GM12873 (cell line): ENCODE measurements at regions not wholly inside any gene's neighbourhood (a gene's known extent, or its start where the extent isn't known, plus 50 kb on each side); places are given as distances from the start of the nearest gene placed in this dataset.

ENCODE experiments used
- CTCF ChIP-seq: IDR thresholded peaks from 2 replicates; pipeline ENCODE4 v1.5.1; 2012; ENCODE audit warnings: low read depth, mild to moderate bottlenecking, moderate library complexity, low read length, control low read depth; ENCODE audit not compliant: insufficient read depth; ENCODE audit errors: missing control alignments

GRCh38 chrX:9160698-9161329 is 126.9 kb upstream of the FAM9B start:
- no peak for TF ChIP-seq CTCF

- no peak for TF ChIP-seq CTCF
These were observed 128.8 kb upstream of the FAM9B start for GRCh38 chrX:9162698-9163097.

- TF ChIP-seq CTCF = no peak
These were observed 129.3 kb upstream of the FAM9B start for GRCh38 chrX:9163214-9163709.

GRCh38 chrX:9164086-9164485 is 130.2 kb upstream of the FAM9B start:
- no peak for TF ChIP-seq CTCF

GRCh38 chrX:9164533-9165426 is 130.9 kb upstream of the FAM9B start:
- TF ChIP-seq CTCF = no peak

GRCh38 chrX:9166584-9166944 is 132.6 kb upstream of the FAM9B start:
- TF ChIP-seq CTCF = no peak

- TF ChIP-seq CTCF = no peak
These were observed 138.0 kb upstream of the FAM9B start for GRCh38 chrX:9171841-9172463.
